Common myeloid progenitor, CD34-positive (primary cell): ENCODE measurements at regions not wholly inside any gene's neighbourhood (a gene's known extent, or its start where the extent isn't known, plus 50 kb on each side); places are given as distances from the start of the nearest gene placed in this dataset.
A peak's percentile ranks its signal among the peaks of the same experiment; 100 is the strongest.

Source experiments
- CTCF ChIA-PET: fragments of 350-600 bp; sonication (Branson Sonifier 250); formaldehyde crosslinking; loops from one replicate; lab custom pipeline; 2021; ENCODE audit warnings: antibody characterized with exemption; lab: Charles Lee
- POLR2A ChIA-PET: fragments of 350-600 bp; sonication (Branson Sonifier 250); formaldehyde crosslinking; loops from one replicate; lab custom pipeline; 2021; ENCODE audit warnings: antibody characterized with exemption; lab: Charles Lee
- DNase-seq, 3 donors: peaks; one replicate each; pipeline versions ENCODE4 v3.0.0 to v3.0.0-alpha.2; 2013
- H3K27ac ChIP-seq, 2 experiments: 1 replicate in 1 of 2; 2 replicates in 1 of 2; pipeline ENCODE4 v1.7.0; 2013; ENCODE audit warnings: inconsistent platforms in 2 of 2, low read length in 2 of 2, mild to moderate bottlenecking in 2 of 2, low read depth in 1 of 2, moderate library complexity in 1 of 2; ENCODE audit not compliant: severe bottlenecking in 2 of 2, insufficient read depth in 1 of 2, poor library complexity in 1 of 2
- H3K27me3 ChIP-seq, 5 experiments: replicated peaks in 2 of 5; 1 replicate in 3 of 5; 2 replicates in 2 of 5; pipeline versions ENCODE4 v1.6.1 to v1.7.0; 2013; ENCODE audit warnings: low read length in 4 of 5, mild to moderate bottlenecking in 2 of 5, moderate library complexity in 2 of 5, inconsistent platforms in 1 of 5; ENCODE audit not compliant: insufficient read depth in 5 of 5, control insufficient read depth in 4 of 5
- H3K36me3 ChIP-seq, 4 experiments: 1 replicate in 2 of 4; 2 replicates in 2 of 4; pipeline versions ENCODE4 v1.6.1 to v1.7.0; 2013; ENCODE audit warnings: low read length in 3 of 4, control low read depth in 1 of 4, mild to moderate bottlenecking in 1 of 4; ENCODE audit not compliant: control insufficient read depth in 4 of 4, insufficient read depth in 4 of 4
- H3K4me1 ChIP-seq, 4 experiments: 1 replicate in 3 of 4; 2 replicates in 1 of 4; pipeline versions ENCODE4 v1.6.1 to v1.7.1; 2013; ENCODE audit warnings: low read length in 3 of 4, mild to moderate bottlenecking in 3 of 4, control low read depth in 1 of 4, inconsistent platforms in 1 of 4, moderate library complexity in 1 of 4; ENCODE audit not compliant: control insufficient read depth in 4 of 4, insufficient read depth in 4 of 4; ENCODE audit errors: control extremely low read depth in 1 of 4
- H3K4me3 ChIP-seq, 7 experiments: 1 replicate in 4 of 7; 2 replicates in 3 of 7; pipeline versions ENCODE4 v1.5.1 to v1.7.0; 2013; ENCODE audit warnings: mild to moderate bottlenecking in 7 of 7, low read length in 6 of 7, moderate library complexity in 6 of 7, inconsistent platforms in 2 of 7, low read depth in 2 of 7, control low read depth in 1 of 7; ENCODE audit not compliant: insufficient read depth in 4 of 7, control insufficient read depth in 1 of 7; ENCODE audit errors: extremely low read depth in 1 of 7
- H3K9me3 ChIP-seq, 5 experiments: 1 replicate in 4 of 5; 2 replicates in 1 of 5; pipeline versions ENCODE4 v1.6.1 to v1.7.1; 2013; ENCODE audit warnings: low read length in 4 of 5, mild to moderate bottlenecking in 2 of 5, inconsistent platforms in 1 of 5, low read depth in 1 of 5, moderate library complexity in 1 of 5; ENCODE audit not compliant: control insufficient read depth in 4 of 5, insufficient read depth in 2 of 5; ENCODE audit errors: control extremely low read depth in 1 of 5
- WGBS: methylation state at CpG from one replicate; pipeline ENCODE4 v1.1.5; 2013; ENCODE audit not compliant: insufficient coverage; 5-methylcytosine and 5-hydroxymethylcytosine counted together

- Histone ChIP-seq H3K4me1 (no peaks in the 10 kb centered on the region), H3K4me3 (no peak overlapping the region), H3K27me3 (peaks cover 0 to 17% (median 3%) of the 10 kb centered on the region in 5 experiments), H3K9me3 (no peaks in the 10 kb centered on the region), H3K36me3 (no peaks in the 10 kb centered on the region), H3K27ac (no peak overlapping the region)
- DNase-seq: no peak
- 87% methylated on average over 5 of the region's 13 CpGs for WGBS
- ChIA-PET CTCF (interaction anchor here (1.0 to 4.5 kb wide), 5 partner anchors 16 to 1005 kb away, joined by 3 to 73 read pairs (median 4); no protein-coding TSS in a partner anchor), POLR2A (no interaction called here)
These were observed 150.1 kb upstream of the MPDZ start for GRCh38 chr9:13429301-13430190.

GRCh38 chr9:13428766-13429165, 149.3 kb upstream of the MPDZ start:
- CTCF ChIA-PET: interaction anchor here (1.0 to 4.5 kb wide), 9 partner anchors 8 to 1005 kb away, joined by 3 to 73 read pairs (median 4); no protein-coding TSS in a partner anchor
- no peak overlapping the region for H3K27ac ChIP-seq
- 100% methylated on average over 3 of the region's 4 CpGs for WGBS
- no peaks in the 10 kb centered on the region for H3K9me3 ChIP-seq
- POLR2A ChIA-PET: no interaction called here
- no peaks in the 10 kb centered on the region for H3K36me3 ChIP-seq
- no peak for DNase-seq
- peaks cover 0 to 17% (median 3%) of the 10 kb centered on the region in 5 experiments for H3K27me3 ChIP-seq
- H3K4me1 ChIP-seq: no peaks in the 10 kb centered on the region
- H3K4me3 ChIP-seq: no peak overlapping the region

GRCh38 chr9:13427587-13427986, 148.1 kb upstream of the MPDZ start:
- DNase-seq: peak; percentile 56 to 84 (median 75)
- ChIA-PET POLR2A (no interaction called here), CTCF (interaction anchor here (0.7 to 4.5 kb wide), 15 partner anchors 9 to 1340 kb away, joined by 3 to 73 read pairs (median 4); no protein-coding TSS in a partner anchor)
- H3K4me3 ChIP-seq: no peak overlapping the region
- H3K9me3 ChIP-seq: no peaks in the 10 kb centered on the region
- H3K36me3 ChIP-seq: no peaks in the 10 kb centered on the region
- peaks cover 0 to 17% (median 3%) of the 10 kb centered on the region in 5 experiments for H3K27me3 ChIP-seq
- no peak overlapping the region for H3K27ac ChIP-seq
- WGBS: no CpG with 5 or more reads among the region's 3 CpGs
- H3K4me1 ChIP-seq: no peaks in the 10 kb centered on the region

GRCh38 chr9:13426606-13427005, 147.1 kb upstream of the MPDZ start:
- Histone ChIP-seq H3K27me3 (peaks cover 0 to 15% (median 3%) of the 10 kb centered on the region in 5 experiments), H3K4me3 (no peak overlapping the region), H3K36me3 (no peaks in the 10 kb centered on the region), H3K9me3 (no peaks in the 10 kb centered on the region), H3K4me1 (no peaks in the 10 kb centered on the region), H3K27ac (no peak overlapping the region)
- CTCF ChIA-PET: interaction anchor here (0.7 to 4.5 kb wide), 7 partner anchors 13 to 1009 kb away, joined by 3 to 73 read pairs (median 7); no protein-coding TSS in a partner anchor
- DNase-seq: no peak
- POLR2A ChIA-PET: no interaction called here
- no CpG with 5 or more reads among the region's 3 CpGs for WGBS

GRCh38 chr9:13424872-13425271, 145.4 kb upstream of the MPDZ start:
- H3K36me3 ChIP-seq: no peaks in the 10 kb centered on the region
- peaks cover 0 to 5% (median 3%) of the 10 kb centered on the region in 5 experiments for H3K27me3 ChIP-seq
- H3K4me1 ChIP-seq: no peaks in the 10 kb centered on the region
- no peaks in the 10 kb centered on the region for H3K9me3 ChIP-seq
- ChIA-PET CTCF (interaction anchor here (0.8 kb wide), 1 partner anchor 928 kb away, joined by 5 read pairs; no protein-coding TSS in a partner anchor), POLR2A (no interaction called here)
- 88% methylated on average over 4 of the region's 4 CpGs for WGBS
- no peak for DNase-seq
- H3K27ac ChIP-seq: no peak overlapping the region
- H3K4me3 ChIP-seq: no peak overlapping the region

- CTCF ChIA-PET: interaction anchor here (0.8 kb wide), 1 partner anchor 929 kb away, joined by 5 read pairs; no protein-coding TSS in a partner anchor
- 87% methylated on average over 5 of the region's 6 CpGs for WGBS
These were observed 144.7 kb upstream of the MPDZ start for GRCh38 chr9:13424204-13424603.

GRCh38 chr9:13414349-13414748, 134.9 kb upstream of the MPDZ start:
- peaks cover 0 to 2% (median 0%) of the 10 kb centered on the region in 5 experiments for H3K27me3 ChIP-seq
- ChIA-PET POLR2A (no interaction called here), CTCF (no interaction called here)
- no peaks in the 10 kb centered on the region for H3K36me3 ChIP-seq
- H3K27ac ChIP-seq: no peak overlapping the region
- DNase-seq: no peak
- no peaks in the 10 kb centered on the region for H3K4me1 ChIP-seq
- no peaks in the 10 kb centered on the region for H3K9me3 ChIP-seq
- no peak overlapping the region for H3K4me3 ChIP-seq

More at GRCh38 chr9:13424204-13424603, 144.7 kb upstream of the MPDZ start:
- Histone ChIP-seq H3K27me3 (peaks cover 0 to 4% (median 2%) of the 10 kb centered on the region in 5 experiments), H3K27ac (no peak overlapping the region), H3K4me3 (no peak overlapping the region), H3K9me3 (no peaks in the 10 kb centered on the region), H3K36me3 (no peaks in the 10 kb centered on the region), H3K4me1 (no peaks in the 10 kb centered on the region)
- DNase-seq: no peak
- POLR2A ChIA-PET: no interaction called here
